NB4 (cell line): ENCODE measurements at regions not wholly inside any gene's neighbourhood (a gene's known extent, or its start where the extent isn't known, plus 50 kb on each side); places are given as distances from the start of the nearest gene placed in this dataset.

Experiments used
- DNase-seq: peaks from one replicate; pipeline ENCODE4 v3.0.0; 2010; ENCODE audit warnings: low read depth
- H3K4me3 ChIP-seq: one replicate; pipeline ENCODE4 v1.5.1; 2011; ENCODE audit warnings: mild to moderate bottlenecking, low read depth, low read length, moderate library complexity
- MAX ChIP-seq: IDR thresholded peaks from 2 replicates; pipeline ENCODE4 v1.6.1; 2011; ENCODE audit warnings: low read depth, low read length
- MYC ChIP-seq: IDR thresholded peaks from 2 replicates; pipeline ENCODE4 v1.6.1; 2011; ENCODE audit warnings: low read depth, low read length
- POLR2A ChIP-seq: IDR thresholded peaks from 2 replicates; pipeline ENCODE4 v1.6.1; 2011; ENCODE audit warnings: mild to moderate bottlenecking; ENCODE audit not compliant: insufficient read length; ENCODE audit errors: extremely low read depth
- TF ChIP-seq, protein P1 (sequence below): IDR thresholded peaks from one replicate; pipeline ENCODE4 v1.5.1; 2012; ENCODE audit warnings: low read depth, low read length

DNA sequence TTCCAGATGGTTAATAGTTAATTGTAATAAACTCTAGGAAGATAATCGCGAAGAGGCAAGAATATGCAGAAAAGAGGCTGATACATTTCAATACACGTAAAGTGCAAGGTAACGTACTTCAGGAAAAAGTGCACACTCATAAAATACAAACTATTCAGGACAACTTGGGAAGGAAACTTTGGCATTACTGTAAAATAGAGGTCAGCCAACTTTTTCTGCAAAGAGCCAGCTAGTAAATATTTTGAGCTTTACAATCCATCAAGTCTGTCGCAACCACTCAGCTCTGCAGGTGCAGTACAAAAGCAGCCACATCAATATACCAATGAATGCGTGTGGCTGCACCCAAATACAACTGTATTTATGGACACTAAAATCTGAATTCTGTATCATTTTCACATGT lies 51.6 kb upstream of the THUMPD3 start:
- H3K4me3 ChIP-seq = no peak overlapping the region
- TF ChIP-seq MYC (no peak), POLR2A (no peak), MAX (no peak)
- TF ChIP-seq, protein P1, sequence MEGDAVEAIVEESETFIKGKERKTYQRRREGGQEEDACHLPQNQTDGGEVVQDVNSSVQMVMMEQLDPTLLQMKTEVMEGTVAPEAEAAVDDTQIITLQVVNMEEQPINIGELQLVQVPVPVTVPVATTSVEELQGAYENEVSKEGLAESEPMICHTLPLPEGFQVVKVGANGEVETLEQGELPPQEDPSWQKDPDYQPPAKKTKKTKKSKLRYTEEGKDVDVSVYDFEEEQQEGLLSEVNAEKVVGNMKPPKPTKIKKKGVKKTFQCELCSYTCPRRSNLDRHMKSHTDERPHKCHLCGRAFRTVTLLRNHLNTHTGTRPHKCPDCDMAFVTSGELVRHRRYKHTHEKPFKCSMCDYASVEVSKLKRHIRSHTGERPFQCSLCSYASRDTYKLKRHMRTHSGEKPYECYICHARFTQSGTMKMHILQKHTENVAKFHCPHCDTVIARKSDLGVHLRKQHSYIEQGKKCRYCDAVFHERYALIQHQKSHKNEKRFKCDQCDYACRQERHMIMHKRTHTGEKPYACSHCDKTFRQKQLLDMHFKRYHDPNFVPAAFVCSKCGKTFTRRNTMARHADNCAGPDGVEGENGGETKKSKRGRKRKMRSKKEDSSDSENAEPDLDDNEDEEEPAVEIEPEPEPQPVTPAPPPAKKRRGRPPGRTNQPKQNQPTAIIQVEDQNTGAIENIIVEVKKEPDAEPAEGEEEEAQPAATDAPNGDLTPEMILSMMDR = no peak
- DNase-seq = no peak
